NT2/D1 (cell line): ENCODE measurements at regions not wholly inside any gene's neighbourhood (a gene's known extent, or its start where the extent isn't known, plus 50 kb on each side); places are given as distances from the start of the nearest gene placed in this dataset.

Experiments
- DNase-seq: peaks from one replicate; pipeline ENCODE4 v3.0.0-alpha.2; 2011; ENCODE audit warnings: low read depth, low spot score
- H3K27me3 ChIP-seq: 2 replicates; pipeline ENCODE4 v1.6.0; 2011; ENCODE audit warnings: mild to moderate bottlenecking; ENCODE audit not compliant: insufficient read length, insufficient read depth
- H3K36me3 ChIP-seq: 2 replicates; pipeline ENCODE4 v1.6.1; 2011; ENCODE audit warnings: mild to moderate bottlenecking, low read length, mixed read lengths; ENCODE audit not compliant: insufficient read depth, insufficient read length
- H3K4me1 ChIP-seq: 2 replicates; pipeline ENCODE4 v1.5.1; 2011; ENCODE audit not compliant: insufficient read depth, insufficient read length
- H3K4me3 ChIP-seq: 2 replicates; pipeline ENCODE4 v1.5.1; 2011; ENCODE audit warnings: low read depth; ENCODE audit not compliant: insufficient read length
- H3K9ac ChIP-seq: 2 replicates; pipeline ENCODE4 v1.6.0; 2011; ENCODE audit warnings: low read depth; ENCODE audit not compliant: insufficient read length
- H3K9me3 ChIP-seq: 2 replicates; pipeline ENCODE4 v1.5.1; 2011; ENCODE audit warnings: mild to moderate bottlenecking, low read length; ENCODE audit not compliant: insufficient read depth
- SUZ12 ChIP-seq: IDR thresholded peaks from 2 replicates; pipeline ENCODE4 v1.6.1; 2011; ENCODE audit not compliant: insufficient read length, insufficient read depth; ENCODE audit errors: extremely low read depth
- YY1 ChIP-seq: IDR thresholded peaks from 2 replicates; pipeline ENCODE4 v1.6.1; 2011; ENCODE audit not compliant: insufficient read length, insufficient read depth
- ZNF274 ChIP-seq: IDR thresholded peaks from 2 replicates; pipeline ENCODE4 v1.6.1; 2011; ENCODE audit warnings: mild to moderate bottlenecking, low read depth, low read length

GRCh38 chr18:61748004-61748403 is 144.8 kb downstream of the RNF152 start:
- Histone ChIP-seq H3K36me3 (no peaks in the 10 kb centered on the region), H3K9me3 (no peaks in the 10 kb centered on the region), H3K9ac (no peak overlapping the region), H3K4me3 (no peak overlapping the region), H3K4me1 (no peaks in the 10 kb centered on the region), H3K27me3 (no peaks in the 10 kb centered on the region)
- DNase-seq: no peak
- TF ChIP-seq SUZ12: no peak
- TF ChIP-seq YY1: no peak
- no peak for TF ChIP-seq ZNF274

- TF ChIP-seq ZNF274: no peak
- TF ChIP-seq YY1: no peak
- TF ChIP-seq SUZ12: no peak
- Histone ChIP-seq H3K4me3 (no peak overlapping the region), H3K36me3 (no peaks in the 10 kb centered on the region)
Measured at GRCh38 chr18:61743775-61744531, 148.9 kb downstream of the RNF152 start.

GRCh38 chr18:61742565-61743429 is 150.0 kb downstream of the RNF152 start:
- Histone ChIP-seq H3K9ac (no peak overlapping the region), H3K4me3 (no peak overlapping the region), H3K36me3 (no peaks in the 10 kb centered on the region), H3K9me3 (no peaks in the 10 kb centered on the region), H3K4me1 (no peaks in the 10 kb centered on the region), H3K27me3 (no peaks in the 10 kb centered on the region)
- no peak for DNase-seq
- TF ChIP-seq YY1 (no peak), SUZ12 (no peak), ZNF274 (no peak)

More at GRCh38 chr18:61743775-61744531, 148.9 kb downstream of the RNF152 start:
- H3K4me1 ChIP-seq: no peaks in the 10 kb centered on the region
- H3K9ac ChIP-seq: no peak overlapping the region
- H3K27me3 ChIP-seq: no peaks in the 10 kb centered on the region
- DNase-seq: no peak
- no peaks in the 10 kb centered on the region for H3K9me3 ChIP-seq

- H3K9me3 ChIP-seq: no peaks in the 10 kb centered on the region
- H3K4me1 ChIP-seq: no peaks in the 10 kb centered on the region
- DNase-seq: no peak
- H3K36me3 ChIP-seq: no peaks in the 10 kb centered on the region
- no peak overlapping the region for H3K4me3 ChIP-seq
- H3K27me3 ChIP-seq: no peaks in the 10 kb centered on the region
- TF ChIP-seq ZNF274 (no peak), SUZ12 (no peak), YY1 (no peak)
- no peak overlapping the region for H3K9ac ChIP-seq
Measured at GRCh38 chr18:61741881-61742454, 150.8 kb downstream of the RNF152 start.

- DNase-seq: no peak
- Histone ChIP-seq H3K27me3 (no peaks in the 10 kb centered on the region), H3K9me3 (no peaks in the 10 kb centered on the region), H3K36me3 (no peaks in the 10 kb centered on the region), H3K4me3 (no peak overlapping the region), H3K9ac (no peak overlapping the region), H3K4me1 (no peaks in the 10 kb centered on the region)
- TF ChIP-seq YY1: no peak
- TF ChIP-seq ZNF274: no peak
- no peak for TF ChIP-seq SUZ12
Measured at GRCh38 chr18:61738488-61738887, 154.3 kb downstream of the RNF152 start.

GRCh38 chr18:61738042-61738441 is 154.8 kb downstream of the RNF152 start:
- no peak for TF ChIP-seq YY1
- Histone ChIP-seq H3K9ac (no peak overlapping the region), H3K4me3 (no peak overlapping the region), H3K36me3 (no peaks in the 10 kb centered on the region), H3K9me3 (no peaks in the 10 kb centered on the region), H3K4me1 (no peaks in the 10 kb centered on the region), H3K27me3 (no peaks in the 10 kb centered on the region)
- no peak for DNase-seq

- no peaks in the 10 kb centered on the region for H3K27me3 ChIP-seq
- no peaks in the 10 kb centered on the region for H3K9me3 ChIP-seq
- TF ChIP-seq SUZ12: no peak
- no peak for TF ChIP-seq YY1
- no peak for TF ChIP-seq ZNF274
- H3K4me1 ChIP-seq: no peaks in the 10 kb centered on the region
- H3K9ac ChIP-seq: no peak overlapping the region
- DNase-seq: no peak
- H3K4me3 ChIP-seq: no peak overlapping the region
- no peaks in the 10 kb centered on the region for H3K36me3 ChIP-seq
Measured at GRCh38 chr18:61736133-61736532, 156.7 kb downstream of the RNF152 start.
